ENCODE measurements at regions not wholly inside any gene's neighbourhood (a gene's known extent, or its start where the extent isn't known, plus 50 kb on each side); places are given as distances from the start of the nearest gene placed in this dataset.
"Not testable (repeated sequence)": the region's sequence is repeated elsewhere in the genome, so short reads cannot be mapped to it uniquely, and the experiment has no call there.

DNA sequence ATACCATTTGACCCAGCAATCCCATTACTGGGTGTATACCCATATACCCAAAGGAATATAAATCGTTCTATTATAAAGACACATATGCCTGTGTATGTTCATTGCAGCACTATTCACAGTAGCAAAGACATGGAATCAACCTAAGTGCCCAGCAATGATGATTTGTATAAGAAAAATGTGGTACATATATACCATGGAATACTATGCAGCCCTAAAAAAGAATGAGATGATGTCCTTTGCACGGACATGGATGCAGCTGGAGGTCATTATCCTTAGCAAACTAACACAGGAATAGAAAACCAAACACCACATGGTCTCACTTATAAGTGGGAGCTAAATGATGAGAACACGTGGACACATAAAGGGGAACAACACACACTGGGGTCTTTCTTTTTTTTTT lies 155.0 kb upstream of the CPHXL start:
- ATAC-seq; H3K4me3 ChIP-seq (ENCODE audit: low read length); H3K27ac ChIP-seq (ENCODE audit: low read length); H3K9me3 ChIP-seq (ENCODE audit: control insufficient read depth, low read length); H3K27me3 ChIP-seq (ENCODE audit: control insufficient read depth, insufficient read depth); intact Hi-C loops (cut with DNase I); DNase-seq; H3K4me1 ChIP-seq (ENCODE audit: control insufficient read depth, insufficient read depth, low read length): not testable (repeated sequence)
- WGBS, result 89% methylated on average over 3 of the region's 3 CpGs

DNA sequence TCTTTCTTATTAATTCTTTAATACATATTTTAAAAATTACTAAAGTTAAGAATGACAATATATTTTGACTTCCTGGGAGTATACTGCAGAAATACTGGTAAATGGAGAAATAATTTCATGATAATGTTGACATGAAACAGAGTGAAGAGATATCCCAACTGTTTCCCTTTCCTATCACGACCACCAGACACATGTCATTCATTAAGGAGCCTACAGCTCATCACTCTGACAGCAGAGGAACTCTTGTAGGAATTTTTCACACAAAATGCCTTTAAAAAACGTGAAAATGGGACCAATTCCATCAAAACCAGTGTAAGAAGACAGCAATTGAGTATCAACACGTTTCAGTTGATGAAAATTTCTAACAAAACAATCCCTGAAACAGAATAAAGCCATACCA lies 172.9 kb upstream of the CPHXL start:
- H3K4me1 ChIP-seq (ENCODE audit: control insufficient read depth, insufficient read depth, low read length), result no peaks in the 10 kb centered on the region
- WGBS, result 16% methylated on average over 3 of the region's 3 CpGs
- no peak overlapping the region for H3K4me3 ChIP-seq (ENCODE audit: low read length)
- intact Hi-C loops (cut with DNase I), result no loop called here
- no peaks in the 10 kb centered on the region for H3K27me3 ChIP-seq (ENCODE audit: control insufficient read depth, insufficient read depth)
- H3K27ac ChIP-seq (ENCODE audit: low read length), result no peak overlapping the region
- H3K9me3 ChIP-seq (ENCODE audit: control insufficient read depth, low read length), result no peaks in the 10 kb centered on the region
- DNase-seq, result no peak
- no peak for ATAC-seq

DNA sequence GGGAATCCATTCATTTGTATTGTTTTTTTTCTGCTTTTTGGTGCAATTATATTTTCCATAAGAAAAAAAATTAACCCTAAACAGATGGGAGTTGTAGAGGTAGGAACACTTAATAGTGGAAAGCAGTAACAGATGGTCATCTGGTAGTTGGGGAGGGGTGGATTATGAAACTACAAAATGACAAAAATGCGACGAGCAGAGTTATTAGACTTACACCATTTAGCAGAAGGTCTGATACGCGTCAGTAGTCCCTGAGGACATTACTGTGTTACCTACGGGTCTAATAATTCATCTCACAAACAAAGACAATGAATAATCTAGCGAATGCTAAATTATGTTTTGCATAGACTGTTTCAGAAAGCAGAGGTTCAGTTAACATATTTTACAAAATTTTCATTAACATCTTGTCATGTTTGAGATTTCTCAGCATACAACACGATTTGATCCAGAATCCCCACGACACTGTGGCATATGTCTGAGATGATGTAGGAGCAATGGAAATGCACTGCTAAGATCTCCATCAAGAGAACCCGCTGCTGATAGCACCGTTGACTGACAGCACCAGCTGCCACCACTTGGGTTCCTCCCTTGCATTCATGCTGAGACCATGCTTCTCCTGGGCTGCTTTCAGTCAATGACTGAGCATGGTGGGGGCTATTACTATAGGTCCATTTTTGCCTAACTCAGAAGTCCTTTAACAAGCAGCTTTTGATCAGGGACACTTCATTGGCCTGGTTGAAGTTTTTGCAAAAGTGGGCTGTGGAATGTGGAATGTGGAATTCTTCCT lies 182.2 kb upstream of the CPHXL start:
- ATAC-seq (no peak), DNase-seq (no peak)
- H3K4me3 ChIP-seq (ENCODE audit: low read length), result no peak overlapping the region
- H3K27ac ChIP-seq (ENCODE audit: low read length), result no peak overlapping the region
- no peaks in the 10 kb centered on the region for H3K4me1 ChIP-seq (ENCODE audit: control insufficient read depth, insufficient read depth, low read length)
- H3K9me3 ChIP-seq (ENCODE audit: control insufficient read depth, low read length), result no peaks in the 10 kb centered on the region
- 70% methylated on average over 10 of the region's 10 CpGs for WGBS
- no peaks in the 10 kb centered on the region for H3K27me3 ChIP-seq (ENCODE audit: control insufficient read depth, insufficient read depth)
- intact Hi-C loops (cut with DNase I), result no loop called here

DNA sequence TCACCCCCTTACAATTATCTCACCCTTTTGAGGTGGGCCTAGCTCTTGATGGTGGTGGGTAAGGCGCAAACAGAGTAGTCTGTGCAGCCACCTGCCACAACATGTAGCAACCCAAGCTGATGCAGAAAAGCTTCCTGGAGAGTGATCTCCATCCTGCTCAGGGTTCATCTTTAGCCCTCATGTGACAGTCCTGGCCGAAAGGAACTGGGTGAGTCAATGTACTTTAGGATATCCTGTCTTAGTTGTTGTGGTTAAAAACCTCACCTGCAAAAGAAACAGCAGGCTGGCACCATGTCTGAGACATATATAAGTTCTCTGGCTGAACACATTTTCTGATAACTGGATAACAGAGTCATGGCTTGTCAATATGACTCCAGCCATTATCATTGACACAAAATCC lies 183.5 kb upstream of the CPHXL start:
- Histone ChIP-seq H3K4me3 (ENCODE audit: low read length) (no peak overlapping the region), H3K27me3 (ENCODE audit: control insufficient read depth, insufficient read depth) (no peaks in the 10 kb centered on the region), H3K9me3 (ENCODE audit: control insufficient read depth, low read length) (no peaks in the 10 kb centered on the region), H3K4me1 (ENCODE audit: control insufficient read depth, insufficient read depth, low read length) (no peaks in the 10 kb centered on the region), H3K27ac (ENCODE audit: low read length) (no peak overlapping the region)
- WGBS, result 75% methylated on average over 2 of the region's 2 CpGs
- DNase-seq, result no peak
- ATAC-seq, result no peak
- intact Hi-C loops (cut with DNase I), result no loop called here

GRCh38 chr16:75911896-75912295 lies 185.6 kb upstream of the CPHXL start:
- intact Hi-C loops (cut with DNase I), result no loop called here
- 73% methylated on average over 3 of the region's 3 CpGs for WGBS
- no peak overlapping the region for H3K4me3 ChIP-seq (ENCODE audit: low read length)
- no peaks in the 10 kb centered on the region for H3K4me1 ChIP-seq (ENCODE audit: control insufficient read depth, insufficient read depth, low read length)
- H3K9me3 ChIP-seq (ENCODE audit: control insufficient read depth, low read length), result no peaks in the 10 kb centered on the region
- DNase-seq (no peak), ATAC-seq (no peak)
- no peaks in the 10 kb centered on the region for H3K27me3 ChIP-seq (ENCODE audit: control insufficient read depth, insufficient read depth)
- no peak overlapping the region for H3K27ac ChIP-seq (ENCODE audit: low read length)

- WGBS, result 41% methylated on average over 1 of the region's 1 CpG
- H3K27me3 ChIP-seq (ENCODE audit: control insufficient read depth, insufficient read depth), result no peaks in the 10 kb centered on the region
- no peak overlapping the region for H3K27ac ChIP-seq (ENCODE audit: low read length)
- DNase-seq (no peak), ATAC-seq (no peak)
- H3K4me1 ChIP-seq (ENCODE audit: control insufficient read depth, insufficient read depth, low read length), result no peaks in the 10 kb centered on the region
- no peaks in the 10 kb centered on the region for H3K9me3 ChIP-seq (ENCODE audit: control insufficient read depth, low read length)
- H3K4me3 ChIP-seq (ENCODE audit: low read length), result no peak overlapping the region
- intact Hi-C loops (cut with DNase I), result no loop called here
Measured at GRCh38 chr16:75913958-75914357, 187.7 kb upstream of the CPHXL start.

DNA sequence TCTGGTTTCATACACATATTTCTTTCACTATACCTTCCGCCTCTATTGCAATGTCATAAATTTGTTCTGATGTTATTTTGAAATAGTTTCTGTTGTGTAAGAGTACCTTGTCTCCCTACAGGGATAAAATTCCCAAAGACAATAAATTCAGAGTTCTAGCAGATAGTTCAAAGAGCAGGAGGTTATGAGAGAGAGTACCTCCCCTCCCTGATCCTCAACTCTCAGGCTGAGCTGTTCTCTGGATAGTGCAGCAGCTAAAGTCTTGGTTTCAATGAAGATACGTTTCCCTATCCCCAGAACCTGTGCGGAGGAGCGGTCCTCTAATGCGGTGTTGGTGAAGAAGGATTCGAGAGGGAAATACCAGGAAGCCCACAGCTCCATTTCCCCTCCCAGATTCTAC lies 190.2 kb upstream of the CPHXL start:
- no peak for DNase-seq
- no peak overlapping the region for H3K4me3 ChIP-seq (ENCODE audit: low read length)
- ATAC-seq, result no peak
- intact Hi-C loops (cut with DNase I), result no loop called here
- no peak overlapping the region for H3K27ac ChIP-seq (ENCODE audit: low read length)
- no peaks in the 10 kb centered on the region for H3K9me3 ChIP-seq (ENCODE audit: control insufficient read depth, low read length)
- 89% methylated on average over 6 of the region's 6 CpGs for WGBS
- no peaks in the 10 kb centered on the region for H3K27me3 ChIP-seq (ENCODE audit: control insufficient read depth, insufficient read depth)
- no peaks in the 10 kb centered on the region for H3K4me1 ChIP-seq (ENCODE audit: control insufficient read depth, insufficient read depth, low read length)

- no peaks in the 10 kb centered on the region for H3K9me3 ChIP-seq (ENCODE audit: control insufficient read depth, low read length)
- no peak for ATAC-seq
- DNase-seq, result no peak
- intact Hi-C loops (cut with DNase I), result no loop called here
- no peak overlapping the region for H3K27ac ChIP-seq (ENCODE audit: low read length)
- H3K27me3 ChIP-seq (ENCODE audit: control insufficient read depth, insufficient read depth), result peaks cover 3% of the 10 kb centered on the region
- no peaks in the 10 kb centered on the region for H3K4me1 ChIP-seq (ENCODE audit: control insufficient read depth, insufficient read depth, low read length)
- no peak overlapping the region for H3K4me3 ChIP-seq (ENCODE audit: low read length)
- 41% methylated on average over 1 of the region's 1 CpG for WGBS
Measured at GRCh38 chr16:75918109-75918508, 191.8 kb upstream of the CPHXL start.

GRCh38 chr16:75919664-75920063 lies 193.4 kb upstream of the CPHXL start:
- WGBS, result 19% methylated on average over 5 of the region's 5 CpGs

GRCh38 chr16:75921281-75921680 lies 195.0 kb upstream of the CPHXL start:
- Histone ChIP-seq H3K27me3 (ENCODE audit: control insufficient read depth, insufficient read depth) (peaks cover 3% of the 10 kb centered on the region), H3K27ac (ENCODE audit: low read length) (no peak overlapping the region), H3K4me1 (ENCODE audit: control insufficient read depth, insufficient read depth, low read length) (no peaks in the 10 kb centered on the region), H3K4me3 (ENCODE audit: low read length) (no peak overlapping the region), H3K9me3 (ENCODE audit: control insufficient read depth, low read length) (no peaks in the 10 kb centered on the region)
- intact Hi-C loops (cut with DNase I), result no loop called here
- 66% methylated on average over 2 of the region's 2 CpGs for WGBS
- ATAC-seq (no peak), DNase-seq (no peak)

More at GRCh38 chr16:75919664-75920063, 193.4 kb upstream of the CPHXL start:
- Histone ChIP-seq H3K4me1 (ENCODE audit: control insufficient read depth, insufficient read depth, low read length) (no peaks in the 10 kb centered on the region), H3K27ac (ENCODE audit: low read length) (no peak overlapping the region), H3K27me3 (ENCODE audit: control insufficient read depth, insufficient read depth) (peaks cover 3% of the 10 kb centered on the region), H3K4me3 (ENCODE audit: low read length) (no peak overlapping the region), H3K9me3 (ENCODE audit: control insufficient read depth, low read length) (no peaks in the 10 kb centered on the region)
- DNase-seq, result no peak
- intact Hi-C loops (cut with DNase I), result no loop called here
- no peak for ATAC-seq

DNA sequence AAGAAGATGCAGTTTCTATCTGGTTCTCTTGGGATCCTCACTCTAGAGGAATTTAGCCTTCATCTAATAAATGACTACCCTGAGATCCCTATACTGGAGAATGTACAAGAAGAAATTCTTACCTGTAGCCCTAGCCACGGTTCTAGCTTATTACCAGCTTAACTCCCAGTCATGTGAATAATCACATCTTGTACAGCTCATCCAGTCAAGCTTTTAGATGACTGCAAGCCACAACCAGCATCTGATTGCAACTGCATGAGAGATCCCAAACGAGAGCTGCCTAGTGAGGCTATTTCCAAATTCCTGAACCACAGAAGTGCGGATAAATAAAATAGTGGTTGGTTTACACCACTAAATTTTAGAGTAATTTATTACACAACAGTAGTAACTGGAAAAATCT lies 196.0 kb upstream of the CPHXL start:
- no peak overlapping the region for H3K27ac ChIP-seq (ENCODE audit: low read length)
- DNase-seq (no peak), ATAC-seq (no peak)
- H3K27me3 ChIP-seq (ENCODE audit: control insufficient read depth, insufficient read depth), result peaks cover 3% of the 10 kb centered on the region
- H3K4me1 ChIP-seq (ENCODE audit: control insufficient read depth, insufficient read depth, low read length), result no peaks in the 10 kb centered on the region
- intact Hi-C loops (cut with DNase I), result no loop called here
- WGBS, result 69% methylated on average over 3 of the region's 3 CpGs
- no peak overlapping the region for H3K4me3 ChIP-seq (ENCODE audit: low read length)
- no peaks in the 10 kb centered on the region for H3K9me3 ChIP-seq (ENCODE audit: control insufficient read depth, low read length)

GRCh38 chr16:75924397-75924796 lies 198.1 kb upstream of the CPHXL start:
- no peaks in the 10 kb centered on the region for H3K9me3 ChIP-seq (ENCODE audit: control insufficient read depth, low read length)
- H3K4me1 ChIP-seq (ENCODE audit: control insufficient read depth, insufficient read depth, low read length), result no peaks in the 10 kb centered on the region
- 74% methylated on average over 3 of the region's 3 CpGs for WGBS
- H3K27ac ChIP-seq (ENCODE audit: low read length), result no peak overlapping the region
- no peak for DNase-seq
- ATAC-seq, result no peak
- intact Hi-C loops (cut with DNase I), result no loop called here
- H3K4me3 ChIP-seq (ENCODE audit: low read length), result no peak overlapping the region
- H3K27me3 ChIP-seq (ENCODE audit: control insufficient read depth, insufficient read depth), result peaks cover 3% of the 10 kb centered on the region

Data from right cardiac atrium (tissue), 5 donors.